Mononuclear cell (primary cell): ENCODE measurements at regions not wholly inside any gene's neighbourhood (a gene's known extent, or its start where the extent isn't known, plus 50 kb on each side); places are given as distances from the start of the nearest gene placed in this dataset.

ENCODE experiments used
- H3K27me3 ChIP-seq: 2 replicates; pipeline ENCODE4 v1.6.0; 2011; ENCODE audit warnings: low read length, control low read depth; ENCODE audit not compliant: insufficient read depth
- H3K4me1 ChIP-seq: 2 replicates; pipeline ENCODE4 v1.5.1; 2011; ENCODE audit warnings: mild to moderate bottlenecking, low read length, control low read depth; ENCODE audit not compliant: insufficient read depth
- H3K4me3 ChIP-seq: 2 replicates; pipeline ENCODE4 v1.5.1; 2011; ENCODE audit warnings: mild to moderate bottlenecking, low read length, moderate library complexity
- H3K9me3 ChIP-seq: 2 replicates; pipeline ENCODE4 v1.5.1; 2011; ENCODE audit warnings: low read depth, mild to moderate bottlenecking, control low read depth, low read length

DNA sequence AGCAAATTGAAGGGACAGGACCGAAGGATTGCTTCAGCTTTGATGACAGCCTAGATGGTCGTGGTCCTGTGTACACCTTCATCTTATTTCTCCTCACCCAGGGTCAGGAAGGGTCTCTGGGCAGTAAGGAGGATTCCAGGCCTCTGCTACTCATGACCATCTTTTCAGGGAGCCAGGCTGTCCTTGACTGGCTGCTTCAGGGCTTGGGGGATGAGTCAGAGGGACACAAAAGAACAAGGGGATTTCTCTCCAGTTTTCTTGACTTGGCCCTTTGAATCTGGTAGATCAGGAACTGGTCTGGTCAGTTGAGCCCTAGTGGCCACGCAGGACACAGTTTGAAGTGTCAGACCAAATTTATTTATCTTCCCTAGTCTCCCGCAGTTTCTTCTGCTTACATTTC is 402.1 kb upstream of the CHD6 start:
- no peak overlapping the region for H3K4me3 ChIP-seq
- H3K4me1 ChIP-seq, result no peaks in the 10 kb centered on the region
- no peaks in the 10 kb centered on the region for H3K9me3 ChIP-seq
- no peaks in the 10 kb centered on the region for H3K27me3 ChIP-seq

DNA sequence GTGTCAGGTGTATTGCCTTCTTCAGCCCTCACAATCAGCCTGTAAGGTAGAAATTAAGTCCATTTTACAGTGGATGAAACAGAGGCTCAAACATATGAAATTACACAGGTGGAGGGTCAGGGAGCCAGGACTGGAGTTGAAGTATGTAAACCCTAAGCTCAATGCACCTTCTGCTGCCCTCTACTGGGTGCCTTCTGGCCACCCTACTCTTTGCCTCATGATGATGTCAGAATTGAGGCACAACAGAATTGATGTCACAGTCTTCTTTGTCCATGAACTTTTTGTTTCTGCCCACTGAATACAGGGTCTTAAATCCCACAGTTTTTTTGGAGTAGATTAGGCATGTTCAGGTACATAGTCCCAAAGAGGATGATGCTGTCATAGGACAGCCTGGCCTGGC is 400.8 kb upstream of the CHD6 start:
- H3K27me3 ChIP-seq, result no peaks in the 10 kb centered on the region
- no peak overlapping the region for H3K4me3 ChIP-seq
- H3K9me3 ChIP-seq, result no peaks in the 10 kb centered on the region
- no peaks in the 10 kb centered on the region for H3K4me1 ChIP-seq

DNA sequence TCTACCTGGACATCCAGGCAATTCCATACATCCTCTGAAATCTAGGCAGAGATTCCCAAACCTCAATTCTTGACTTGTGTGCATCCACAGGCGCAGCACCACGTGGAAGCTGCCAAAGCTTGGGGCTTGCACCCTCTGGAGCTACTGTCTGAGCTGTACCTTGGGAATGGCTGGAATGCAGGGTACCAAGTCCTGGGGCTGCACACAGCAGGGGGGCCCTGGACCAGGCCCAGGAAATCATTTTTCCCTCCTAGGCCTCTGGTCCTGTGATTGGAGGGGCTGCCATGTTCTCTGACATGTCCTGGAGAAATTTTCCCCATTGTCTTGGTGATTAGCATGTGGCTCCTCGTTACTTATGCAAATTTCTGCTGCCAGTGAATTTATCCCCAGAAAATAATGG is 391.9 kb upstream of the CHD6 start:
- Histone ChIP-seq H3K9me3 (no peaks in the 10 kb centered on the region), H3K4me1 (no peaks in the 10 kb centered on the region), H3K27me3 (no peaks in the 10 kb centered on the region), H3K4me3 (no peak overlapping the region)

DNA sequence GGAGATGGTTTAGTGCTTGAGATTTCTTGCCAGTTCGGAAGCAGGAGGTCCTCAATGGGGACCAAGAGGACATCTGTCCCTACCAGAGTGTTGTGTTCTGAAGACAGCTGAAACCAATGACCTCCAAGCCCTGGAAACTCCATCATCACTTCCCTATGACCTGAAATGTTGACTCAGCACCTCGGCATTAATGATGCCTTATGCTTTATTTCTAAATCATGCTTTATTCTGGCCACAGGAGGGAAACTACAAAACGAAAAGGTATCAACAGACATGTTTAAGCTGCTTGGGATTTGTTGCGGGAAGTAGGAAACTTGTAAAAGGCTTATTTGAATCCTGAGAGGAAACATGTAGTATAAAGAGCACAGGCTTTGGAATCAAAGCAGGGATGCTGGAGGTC is 389.1 kb upstream of the CHD6 start:
- Histone ChIP-seq H3K4me3 (no peak overlapping the region), H3K9me3 (no peaks in the 10 kb centered on the region), H3K4me1 (no peaks in the 10 kb centered on the region), H3K27me3 (no peaks in the 10 kb centered on the region)

DNA sequence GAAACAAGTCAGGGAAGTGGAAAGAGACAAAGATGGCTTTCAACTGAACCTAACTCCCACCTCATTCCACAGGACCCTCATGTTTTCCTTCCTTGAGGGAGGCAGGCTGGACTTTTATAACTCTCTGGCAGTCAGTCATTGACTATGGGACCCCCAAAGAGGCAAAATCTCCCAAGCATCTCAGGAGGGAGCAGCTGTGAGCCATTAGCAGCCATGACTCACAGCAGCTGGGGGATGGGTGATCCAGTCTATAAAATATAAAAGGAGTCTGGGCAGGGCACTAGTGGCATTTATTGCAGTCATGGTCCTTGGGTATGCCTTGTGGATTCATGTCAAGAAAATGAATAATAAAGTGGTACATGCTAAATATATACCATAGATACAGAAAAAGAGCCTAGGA is 387.0 kb upstream of the CHD6 start:
- no peaks in the 10 kb centered on the region for H3K9me3 ChIP-seq
- no peaks in the 10 kb centered on the region for H3K4me1 ChIP-seq
- H3K4me3 ChIP-seq, result no peak overlapping the region
- no peaks in the 10 kb centered on the region for H3K27me3 ChIP-seq

DNA sequence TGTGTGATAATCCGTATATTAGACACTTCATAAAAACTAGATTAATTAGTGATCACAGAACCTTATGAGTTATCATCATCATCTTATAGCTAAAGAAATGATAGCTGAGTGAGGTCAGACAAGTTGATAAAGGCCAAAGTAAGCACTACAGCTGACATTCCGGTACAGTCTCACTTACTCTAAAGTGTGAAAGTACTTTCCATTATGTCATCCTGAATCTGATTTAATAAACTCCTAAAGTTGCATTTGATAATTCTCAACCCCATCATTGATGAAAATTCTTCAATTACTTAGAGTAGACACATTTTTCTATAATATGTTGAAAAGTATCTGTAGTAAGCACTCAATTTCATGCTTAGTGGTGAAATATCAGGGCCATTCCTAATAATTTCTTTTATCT is 385.2 kb upstream of the CHD6 start:
- Histone ChIP-seq H3K9me3 (no peaks in the 10 kb centered on the region), H3K4me1 (no peaks in the 10 kb centered on the region), H3K27me3 (no peaks in the 10 kb centered on the region), H3K4me3 (no peak overlapping the region)

DNA sequence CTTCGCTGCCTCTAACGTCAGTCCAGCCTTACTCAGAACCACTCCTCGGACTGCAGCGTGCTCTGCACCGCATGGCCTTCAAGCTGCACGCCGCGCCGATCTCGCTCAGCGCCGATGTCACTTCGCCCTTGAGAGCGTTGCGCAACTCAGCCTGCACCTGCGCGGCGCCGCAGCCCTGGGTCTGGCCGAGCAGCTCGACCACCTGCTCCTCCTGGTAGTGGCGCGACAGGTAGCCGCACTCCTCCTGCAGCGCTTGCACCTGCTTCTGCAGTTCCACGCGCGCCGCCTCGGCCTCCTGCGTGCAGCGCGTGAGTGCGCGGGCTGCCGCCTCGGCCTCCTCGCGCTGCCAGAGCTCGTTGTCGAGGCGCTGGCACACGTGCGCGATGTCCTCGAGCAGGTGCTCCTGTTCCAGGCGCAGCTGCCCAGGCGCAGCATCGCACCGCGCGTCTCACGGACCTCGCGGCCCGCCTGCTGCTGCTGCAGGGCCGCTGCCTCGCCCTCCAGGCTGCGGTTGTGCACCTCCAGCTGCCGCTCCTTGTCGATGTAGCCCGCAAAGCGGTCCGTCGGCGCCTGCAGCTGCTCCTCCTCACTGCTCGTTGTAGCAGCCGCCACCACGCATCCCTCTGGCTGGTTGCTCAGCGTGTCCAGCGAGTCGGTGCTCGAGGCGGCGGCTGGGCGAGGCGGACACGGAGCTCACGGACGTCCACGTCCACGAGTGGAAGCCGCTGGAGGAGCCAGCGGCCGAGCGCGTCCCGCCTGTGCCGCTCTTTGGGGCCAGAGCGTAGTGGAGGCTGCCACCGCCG is 380.6 kb upstream of the CHD6 start:
- Histone ChIP-seq H3K9me3 (no peaks in the 10 kb centered on the region), H3K27me3 (no peaks in the 10 kb centered on the region), H3K4me1 (no peaks in the 10 kb centered on the region), H3K4me3 (no peak overlapping the region)

DNA sequence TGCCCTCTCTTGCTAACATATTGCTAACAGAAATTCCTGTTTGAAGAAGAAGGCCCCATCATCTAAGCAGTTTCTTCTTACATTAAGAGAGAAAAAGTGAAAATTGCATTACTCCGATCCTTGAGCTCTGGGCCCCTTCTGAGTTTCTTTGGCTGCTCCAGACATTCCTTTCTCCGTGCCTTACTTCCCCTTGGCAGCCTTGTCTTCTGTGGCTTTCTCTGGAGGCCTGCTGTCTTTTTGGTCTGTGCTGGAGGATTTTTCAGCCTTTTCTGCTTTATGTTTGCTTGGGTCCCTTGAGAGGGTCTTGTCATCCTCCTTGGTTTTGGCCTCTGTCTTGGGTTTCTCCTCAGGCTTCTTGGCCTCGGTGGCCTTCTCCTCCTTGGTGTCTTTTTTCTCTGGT is 378.8 kb upstream of the CHD6 start:
- Histone ChIP-seq H3K9me3 (no peaks in the 10 kb centered on the region), H3K4me3 (no peak overlapping the region), H3K4me1 (no peaks in the 10 kb centered on the region), H3K27me3 (no peaks in the 10 kb centered on the region)

DNA sequence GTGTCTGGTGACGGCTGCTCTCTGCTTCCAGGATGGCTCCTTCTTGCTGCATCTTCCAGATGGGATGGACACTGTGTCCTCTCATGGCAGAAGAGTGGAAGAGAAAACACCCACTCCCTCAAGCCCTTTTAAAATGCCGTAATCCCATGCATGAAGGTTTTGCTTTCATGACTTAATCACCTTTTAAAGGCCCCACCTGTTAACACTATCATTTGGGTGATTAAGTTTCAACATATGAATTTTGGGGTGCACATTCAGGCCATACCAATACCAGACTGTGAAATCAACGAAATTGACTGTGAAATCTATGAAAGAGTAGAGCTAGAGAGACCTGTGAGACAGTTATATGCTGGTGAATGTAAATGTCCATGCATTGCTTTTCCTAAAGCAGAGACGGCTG is 374.3 kb upstream of the CHD6 start:
- Histone ChIP-seq H3K4me3 (no peak overlapping the region), H3K4me1 (no peaks in the 10 kb centered on the region), H3K27me3 (no peaks in the 10 kb centered on the region), H3K9me3 (no peaks in the 10 kb centered on the region)

DNA sequence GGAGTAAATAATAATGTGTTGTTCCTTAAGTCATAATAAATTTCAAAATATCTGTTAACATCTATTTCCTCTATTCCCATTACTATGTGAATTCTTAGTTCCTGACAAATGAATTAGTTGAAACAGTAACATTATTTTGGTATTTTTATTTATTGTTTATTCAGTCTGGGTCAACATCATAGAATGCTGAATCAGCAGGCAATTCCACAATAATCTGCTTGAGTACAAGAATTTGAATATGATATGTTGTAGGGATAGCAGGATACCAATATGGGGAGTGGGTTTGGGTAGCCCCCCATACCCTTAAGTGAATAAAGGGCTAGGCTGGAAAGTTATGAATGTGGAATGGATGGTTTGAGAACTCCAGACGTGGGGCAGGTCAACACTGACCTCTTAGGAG is 373.2 kb upstream of the CHD6 start:
- Histone ChIP-seq H3K27me3 (no peaks in the 10 kb centered on the region), H3K9me3 (no peaks in the 10 kb centered on the region), H3K4me3 (no peak overlapping the region), H3K4me1 (no peaks in the 10 kb centered on the region)

DNA sequence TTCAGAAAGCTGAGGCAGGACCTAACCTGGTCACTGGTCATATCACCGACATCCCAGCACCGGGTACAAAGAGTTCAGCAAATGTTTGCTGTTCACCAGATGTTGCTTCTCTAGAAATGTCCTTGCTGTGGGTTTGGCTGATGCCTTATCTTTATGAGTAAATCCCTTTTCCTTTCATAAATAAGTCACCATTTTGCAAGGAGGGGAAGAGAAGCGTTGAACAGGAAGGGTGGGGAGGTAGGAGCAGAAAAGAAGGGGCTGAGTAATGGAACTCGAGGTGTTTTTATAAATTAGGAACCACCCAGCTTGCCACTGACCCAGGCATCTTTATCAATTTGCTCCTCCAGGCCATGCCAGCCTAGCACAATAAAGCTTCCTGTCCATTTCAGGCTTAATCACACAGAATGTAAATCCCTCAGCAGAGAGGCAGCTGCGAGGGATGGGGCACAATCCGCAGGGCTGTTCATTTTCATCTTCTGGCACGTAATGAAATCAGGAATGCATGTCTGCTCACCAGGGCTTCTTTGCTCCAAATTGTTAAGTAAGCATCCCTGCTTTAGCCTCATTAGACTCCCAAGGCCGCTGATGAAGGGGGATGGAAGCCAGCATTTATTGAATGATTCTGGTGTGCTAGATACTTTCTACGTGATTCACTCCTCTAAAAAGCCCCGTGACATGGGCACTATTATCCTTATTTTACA is 371.9 kb upstream of the CHD6 start:
- no peaks in the 10 kb centered on the region for H3K4me1 ChIP-seq
- H3K9me3 ChIP-seq, result no peaks in the 10 kb centered on the region
- H3K4me3 ChIP-seq, result no peak overlapping the region
- H3K27me3 ChIP-seq, result no peaks in the 10 kb centered on the region

DNA sequence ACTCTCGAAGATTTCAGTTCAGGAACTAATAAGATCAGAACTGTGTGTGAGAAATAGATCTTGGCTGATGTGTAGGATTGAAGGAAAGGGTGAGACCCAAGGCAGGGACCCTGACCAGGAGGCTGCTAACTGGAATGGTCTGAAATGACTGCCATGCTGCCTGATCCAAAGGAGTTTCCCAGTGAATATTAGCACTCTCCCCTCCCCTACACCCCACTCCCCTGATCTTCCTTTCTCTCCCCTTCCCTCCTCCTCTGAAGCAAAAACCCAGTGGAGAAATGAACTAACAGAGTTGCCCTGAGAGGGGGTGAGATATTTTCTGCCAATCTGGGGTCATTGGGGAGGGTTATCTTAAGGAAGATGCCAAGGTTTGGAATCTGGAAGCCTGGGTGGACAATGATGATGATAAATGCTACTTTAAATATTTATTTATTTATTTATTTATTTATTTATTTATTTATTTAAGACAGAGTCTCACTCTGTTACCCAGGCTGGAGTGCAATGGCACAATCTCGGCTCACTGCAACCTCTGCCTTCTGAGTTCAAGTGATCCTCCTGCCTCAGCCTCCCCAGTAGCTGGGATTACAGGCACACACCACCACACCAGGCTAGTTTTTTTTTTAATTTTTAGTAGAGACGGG is 371.0 kb upstream of the CHD6 start:
- H3K4me1 ChIP-seq, result no peaks in the 10 kb centered on the region
- no peaks in the 10 kb centered on the region for H3K9me3 ChIP-seq
- H3K27me3 ChIP-seq, result no peaks in the 10 kb centered on the region
- H3K4me3 ChIP-seq, result no peak overlapping the region

DNA sequence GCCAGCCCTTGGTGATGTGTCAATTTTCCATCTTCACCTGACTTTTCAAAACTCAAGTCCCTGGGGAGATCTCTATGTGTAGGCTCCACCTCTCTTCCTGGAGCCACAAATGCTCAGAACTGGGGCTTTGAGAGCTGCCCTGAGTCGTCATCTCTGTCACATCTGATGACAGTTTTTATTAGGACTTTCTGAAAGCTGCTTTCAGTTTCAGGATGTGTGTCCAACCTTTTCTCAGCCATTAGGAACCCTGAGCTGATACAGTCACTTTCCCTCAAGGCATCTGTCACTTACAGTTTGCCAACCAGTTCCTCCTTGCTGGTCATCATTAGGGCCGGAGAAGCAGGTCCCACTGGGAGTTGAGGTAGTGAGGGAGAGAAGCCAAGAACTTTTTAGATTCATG is 365.9 kb upstream of the CHD6 start:
- H3K4me1 ChIP-seq, result no peaks in the 10 kb centered on the region
- H3K27me3 ChIP-seq, result no peaks in the 10 kb centered on the region
- no peak overlapping the region for H3K4me3 ChIP-seq
- H3K9me3 ChIP-seq, result no peaks in the 10 kb centered on the region

DNA sequence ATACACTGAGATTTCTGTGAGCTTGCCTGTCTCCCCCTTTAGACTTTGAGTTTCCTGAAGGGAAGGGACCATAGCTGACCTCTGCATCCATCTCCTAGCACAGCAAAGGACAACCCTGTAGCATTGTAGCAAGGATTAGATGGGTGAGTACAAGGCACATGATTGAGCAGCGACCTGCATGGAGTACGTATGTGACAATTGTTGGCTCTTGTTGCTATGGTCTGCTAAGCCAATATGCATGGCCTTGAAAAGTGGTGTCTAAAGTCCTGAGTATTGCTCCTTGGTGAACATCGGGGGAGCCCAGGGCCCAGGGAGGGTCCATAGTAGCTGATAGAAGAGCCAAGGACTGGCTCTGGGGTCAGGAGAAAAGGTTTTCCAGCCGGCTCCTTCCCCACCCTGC is 365.0 kb upstream of the CHD6 start:
- no peaks in the 10 kb centered on the region for H3K9me3 ChIP-seq
- H3K4me3 ChIP-seq, result no peak overlapping the region
- H3K27me3 ChIP-seq, result no peaks in the 10 kb centered on the region
- no peaks in the 10 kb centered on the region for H3K4me1 ChIP-seq

DNA sequence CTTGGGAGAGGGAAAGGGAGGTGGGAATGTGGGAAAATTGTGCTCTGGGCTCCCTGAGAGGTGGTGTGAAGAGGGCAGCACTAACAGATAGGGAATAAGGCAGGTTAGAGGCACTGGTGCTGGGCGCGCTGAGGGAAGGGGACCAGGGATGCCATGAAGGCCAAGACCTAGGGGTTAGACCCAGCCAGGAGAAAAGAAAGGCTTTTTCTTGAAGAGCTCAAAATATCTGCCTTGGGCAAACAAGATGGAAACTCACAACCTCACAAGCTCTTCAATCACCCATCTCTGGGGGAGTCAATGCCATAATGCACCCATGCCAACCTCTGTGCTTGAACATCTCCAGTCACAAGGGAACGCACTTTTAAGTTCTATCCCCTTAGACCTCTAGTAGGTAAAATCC is 363.6 kb upstream of the CHD6 start:
- Histone ChIP-seq H3K4me1 (no peaks in the 10 kb centered on the region), H3K27me3 (no peaks in the 10 kb centered on the region), H3K9me3 (no peaks in the 10 kb centered on the region), H3K4me3 (no peak overlapping the region)

DNA sequence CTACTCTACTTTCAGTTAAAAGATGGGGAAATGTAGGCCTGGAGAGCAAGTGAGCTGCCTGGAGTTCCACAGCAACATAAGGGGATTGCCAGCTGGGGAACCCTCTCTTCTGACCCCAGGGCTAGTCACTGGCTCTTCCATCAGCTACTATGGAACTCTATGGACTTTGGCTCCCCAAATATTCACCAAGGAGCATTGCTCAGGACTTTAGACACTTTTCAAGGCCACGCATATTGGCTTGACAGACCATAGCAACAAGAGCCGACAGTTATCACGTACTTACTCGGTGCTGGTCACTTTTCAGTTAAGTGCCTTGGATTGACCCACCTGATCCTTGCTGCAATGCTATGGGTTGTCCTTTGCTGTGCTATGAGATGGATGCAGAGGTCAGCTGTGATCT is 360.7 kb upstream of the CHD6 start:
- Histone ChIP-seq H3K4me1 (no peaks in the 10 kb centered on the region), H3K27me3 (no peaks in the 10 kb centered on the region), H3K4me3 (no peak overlapping the region), H3K9me3 (no peaks in the 10 kb centered on the region)
